Amygdala (tissue), 56 donors: ENCODE measurements at regions not wholly inside any gene's neighbourhood (a gene's known extent, or its start where the extent isn't known, plus 50 kb on each side); places are given as distances from the start of the nearest gene placed in this dataset.

Source experiments
- DNase-seq, 56 donors: peaks; one replicate each; lab custom pipeline; 2025; lab: John Stamatoyannopoulos, UW

DNA sequence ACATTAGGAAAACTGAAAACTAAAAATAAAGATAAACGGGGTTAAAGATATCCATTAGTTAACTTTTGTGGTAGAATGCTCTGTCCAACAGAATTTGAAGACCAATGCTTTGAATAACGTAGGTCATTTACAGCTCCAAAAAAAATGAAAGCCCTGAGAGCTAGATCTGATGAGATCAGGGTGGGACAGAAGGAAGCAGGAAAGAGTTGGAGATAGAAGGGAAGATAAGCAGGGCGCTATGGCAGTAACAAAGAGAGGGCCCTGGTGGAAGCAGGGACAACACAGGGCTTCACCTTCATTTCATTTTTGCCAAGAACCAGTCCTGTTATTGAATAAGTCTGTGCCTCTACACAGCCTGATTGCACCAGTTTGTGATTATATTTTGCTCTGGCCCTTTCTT lies 51.0 kb upstream of the RGS8 start:
- no peak for DNase-seq

DNA sequence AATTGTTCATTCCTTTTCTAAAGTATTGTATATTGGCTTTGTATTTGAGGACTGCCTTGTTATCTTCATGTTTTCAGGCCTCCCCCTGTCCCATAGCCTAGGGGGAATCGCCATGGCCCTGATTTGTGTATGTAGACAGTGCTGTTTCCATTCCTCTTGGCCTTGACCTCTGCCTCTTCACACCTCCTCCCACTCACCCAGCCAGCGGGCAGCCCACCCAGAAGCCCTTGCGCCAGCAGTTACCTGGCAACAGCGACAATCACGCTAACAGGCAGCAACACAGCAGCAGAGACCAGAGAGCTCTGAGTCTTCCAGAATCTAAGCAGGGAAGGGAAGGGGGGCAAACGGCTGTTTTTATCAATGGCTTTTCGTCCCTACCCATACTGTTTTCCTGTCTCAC lies 50.0 kb upstream of the NPL start:
- peak in 13 of 56 donors; percentile 4 to 19 (median 6) for DNase-seq
